GM19438 (cell line): ENCODE measurements at regions not wholly inside any gene's neighbourhood (a gene's known extent, or its start where the extent isn't known, plus 50 kb on each side); places are given as distances from the start of the nearest gene placed in this dataset.
"Not testable (repeated sequence)": the region's sequence is repeated elsewhere in the genome, so short reads cannot be mapped to it uniquely, and the experiment has no call there.

ENCODE experiments used
- ATAC-seq: cut with Tn5 transposase; IDR thresholded peaks from one replicate; pipeline ENCODE4 v1.9.1; 2021; ENCODE audit warnings: low read depth; ENCODE audit not compliant: unreplicated experiment

DNA sequence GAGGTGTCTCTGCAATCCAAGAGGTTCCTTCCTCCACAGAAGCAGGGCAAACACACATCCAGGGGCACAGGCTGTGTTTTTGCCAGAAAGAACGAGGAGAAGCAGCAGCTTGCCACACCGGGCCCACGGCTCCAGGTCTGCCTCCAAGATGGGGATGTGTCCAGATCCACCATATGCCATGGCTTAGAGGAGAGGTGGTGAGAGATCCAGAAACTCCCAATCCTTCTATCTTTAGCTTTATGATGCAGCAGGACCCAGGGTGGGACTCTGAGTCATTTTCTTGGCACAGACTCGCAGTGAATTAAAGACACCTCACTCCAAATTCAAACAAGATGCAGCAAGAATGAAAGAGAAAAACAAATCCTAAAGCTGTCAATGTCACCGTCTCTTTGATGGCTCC is 481.4 kb upstream of the TMEM132C start:
- ATAC-seq, result no peak

DNA sequence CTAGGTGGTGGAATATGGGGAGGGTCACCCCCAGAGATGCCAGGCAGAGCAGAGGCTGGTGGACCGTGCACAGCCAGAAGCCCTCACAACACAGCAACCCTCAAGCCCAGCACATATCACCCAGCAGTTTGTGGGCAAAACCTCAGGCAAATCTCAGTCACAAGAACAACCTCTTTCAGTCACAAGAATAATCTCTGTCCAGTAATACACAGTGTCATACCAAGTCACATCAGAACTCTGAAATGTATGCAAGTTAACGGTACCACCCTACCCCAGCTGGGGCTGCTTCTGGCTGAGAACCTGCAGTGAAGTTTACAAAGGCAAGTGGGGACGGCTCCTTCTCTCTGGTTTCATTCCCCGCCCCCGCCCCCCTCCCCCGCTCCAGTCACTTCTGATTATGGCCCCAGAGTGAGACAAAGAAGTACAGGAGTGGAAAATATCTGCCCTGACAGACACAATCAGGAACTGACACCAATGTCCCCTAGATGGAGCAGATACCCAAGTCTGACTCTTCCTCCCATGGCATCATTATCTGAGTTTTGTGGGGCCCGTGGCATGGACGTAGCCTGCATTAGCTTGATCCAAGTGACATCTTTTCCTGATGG is 480.9 kb upstream of the TMEM132C start:
- no peak for ATAC-seq

DNA sequence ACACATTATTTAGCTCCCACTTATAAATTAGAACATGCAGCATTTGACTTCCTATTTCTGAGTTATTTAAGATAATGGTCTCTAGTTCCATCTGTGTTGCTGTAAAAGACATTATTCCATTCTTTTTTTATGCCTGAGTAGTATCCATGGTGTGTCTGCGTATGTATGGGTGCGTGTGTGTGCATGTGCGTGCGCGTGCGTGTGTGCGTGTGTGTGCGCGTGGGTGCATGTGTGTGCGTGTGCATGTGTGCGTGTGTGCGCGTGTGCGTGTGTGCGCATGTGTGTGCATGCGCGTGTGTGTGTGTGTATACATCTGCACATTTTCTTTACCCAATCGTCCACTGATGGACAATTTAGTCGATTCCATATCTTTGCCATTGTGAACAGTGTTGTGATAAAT is 479.4 kb upstream of the TMEM132C start:
- ATAC-seq, result no peak

- ATAC-seq, result no peak
These were observed 476.6 kb upstream of the TMEM132C start for GRCh38 chr12:127790376-127790775.

GRCh38 chr12:127791217-127791616 is 475.8 kb upstream of the TMEM132C start:
- no peak for ATAC-seq

DNA sequence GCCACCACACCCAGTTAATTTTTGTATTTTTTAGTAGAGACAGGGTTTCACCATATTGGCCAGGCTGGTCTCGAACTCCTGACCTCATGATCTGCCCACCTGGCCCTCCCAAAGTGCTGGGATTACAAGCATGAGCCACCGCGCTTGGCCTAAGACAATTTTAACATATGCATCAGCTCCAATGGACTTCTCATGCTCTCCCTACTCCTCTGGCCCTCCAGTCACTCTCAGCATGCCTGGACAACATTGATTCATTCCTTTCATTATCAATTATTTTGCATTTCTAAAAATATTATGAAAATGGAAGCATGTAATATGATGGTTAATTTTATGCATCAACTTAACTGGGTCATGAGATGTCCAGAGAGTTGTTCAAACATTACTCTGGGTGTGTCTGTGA is 469.1 kb upstream of the TMEM132C start:
- no peak for ATAC-seq

DNA sequence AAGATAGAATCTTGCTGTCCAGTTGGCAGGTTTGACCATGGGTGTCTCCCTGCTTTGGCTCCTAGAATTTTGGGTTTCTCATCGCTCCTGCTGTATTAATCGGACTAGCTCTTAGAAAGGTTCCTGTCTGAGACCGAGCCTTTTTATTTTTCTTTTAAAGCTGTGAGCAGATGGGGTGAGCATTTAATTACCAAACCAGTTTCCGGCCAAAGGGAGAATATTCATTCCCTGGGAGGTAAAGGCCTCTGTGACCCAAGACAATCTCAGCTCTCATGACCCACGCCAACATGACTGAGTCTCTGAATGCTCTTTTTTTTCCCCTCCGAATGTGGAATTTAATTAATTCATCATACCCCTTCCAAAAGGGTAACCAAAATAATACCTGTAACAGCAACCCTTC is 464.7 kb upstream of the TMEM132C start:
- no peak for ATAC-seq

DNA sequence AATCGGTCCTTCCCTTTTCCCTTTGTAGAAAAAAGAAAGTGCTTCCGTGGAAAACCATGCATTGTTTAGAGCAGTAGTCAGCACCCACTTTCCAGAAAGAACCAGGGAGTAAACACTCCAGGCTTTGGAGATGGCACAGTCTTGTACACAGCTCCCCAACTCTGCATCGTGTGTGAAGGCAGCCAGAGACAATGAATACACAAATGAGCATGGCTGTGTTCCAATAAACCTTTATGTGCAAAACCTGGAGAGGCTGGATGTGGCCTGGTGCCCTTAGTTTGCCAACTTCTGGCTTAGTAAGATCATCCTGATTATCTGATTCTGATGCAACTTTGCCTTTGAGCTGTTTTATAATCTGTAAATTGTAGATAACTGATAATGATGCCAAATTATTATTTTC is 463.4 kb upstream of the TMEM132C start:
- no peak for ATAC-seq

GRCh38 chr12:127809275-127809674 is 457.7 kb upstream of the TMEM132C start:
- ATAC-seq, result no peak

DNA sequence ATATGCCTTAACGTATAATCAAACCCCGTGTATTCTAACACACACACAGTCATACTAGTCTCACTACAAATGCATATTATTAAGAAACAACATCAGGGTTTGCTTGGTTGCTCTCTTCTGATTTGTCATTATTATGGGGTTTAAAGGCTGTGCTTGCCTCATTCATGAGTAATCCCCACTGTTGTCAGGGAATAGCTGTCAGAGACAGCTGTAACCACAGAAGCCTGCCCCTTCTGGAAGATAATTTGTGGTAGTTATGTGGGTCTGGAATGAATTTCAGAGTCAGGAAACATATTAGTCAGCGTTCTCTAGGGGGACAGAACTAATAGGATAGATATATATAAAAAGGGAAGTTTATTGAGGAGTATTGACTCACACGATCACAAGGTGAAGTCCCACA is 456.9 kb upstream of the TMEM132C start:
- no peak for ATAC-seq

- not testable (repeated sequence) for ATAC-seq
These were observed 456.5 kb upstream of the TMEM132C start for GRCh38 chr12:127810459-127810858.

DNA sequence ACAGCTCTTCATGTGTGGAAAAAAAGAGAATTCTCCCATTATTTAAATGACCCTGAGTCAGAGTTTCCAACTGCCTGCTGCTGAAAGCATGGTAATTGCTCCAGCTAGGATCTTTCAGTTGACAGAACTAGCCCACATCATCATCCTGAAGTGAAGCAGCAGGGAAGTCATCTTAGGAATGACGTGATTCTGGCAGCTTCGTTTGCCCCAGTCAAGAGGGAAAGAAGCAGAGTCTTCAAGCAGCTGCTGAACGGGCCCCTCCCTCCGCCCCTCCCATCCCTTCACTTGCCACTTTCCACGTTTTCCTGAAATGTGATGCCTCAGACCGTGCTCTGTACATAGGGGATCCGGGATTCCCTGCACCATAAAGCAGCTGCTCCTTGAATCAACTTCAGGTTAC is 455.0 kb upstream of the TMEM132C start:
- ATAC-seq, result no peak

DNA sequence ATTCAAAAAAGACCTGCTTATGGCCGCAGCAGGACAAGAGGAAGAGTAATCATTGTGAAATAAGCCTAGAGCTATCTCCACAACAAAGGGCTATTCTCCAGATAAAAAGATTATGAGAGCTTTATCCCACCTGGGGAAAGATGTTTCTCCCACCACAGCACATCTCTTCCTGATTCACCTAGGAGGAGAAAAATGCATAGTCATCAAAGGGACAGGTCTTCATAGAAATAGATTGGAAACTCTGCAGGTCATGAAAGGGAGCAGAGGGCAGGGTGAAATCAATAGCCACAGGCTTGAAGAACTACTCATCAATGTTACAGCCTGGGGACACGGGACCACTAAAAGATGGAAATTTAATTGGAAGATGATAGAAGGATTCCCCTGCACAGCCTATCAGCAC is 453.8 kb upstream of the TMEM132C start:
- no peak for ATAC-seq

DNA sequence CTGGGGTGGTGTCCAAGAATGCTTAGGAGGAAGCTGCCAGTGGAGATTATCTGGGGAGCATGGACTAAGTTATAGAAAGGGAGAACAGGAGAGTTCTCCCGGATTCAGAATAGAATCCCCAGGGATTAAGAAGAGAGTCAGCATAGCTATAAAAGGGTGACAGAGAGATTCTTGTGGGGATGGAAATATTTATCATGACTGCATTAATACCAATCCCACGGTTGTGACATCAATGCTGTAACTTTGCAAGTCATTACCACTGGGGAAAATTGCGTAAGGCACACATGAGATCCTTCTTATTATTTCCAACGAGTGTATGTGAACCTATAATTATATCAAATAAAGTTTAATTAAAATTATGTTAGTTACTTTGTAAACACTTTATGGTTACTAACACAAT is 447.9 kb upstream of the TMEM132C start:
- ATAC-seq, result no peak

DNA sequence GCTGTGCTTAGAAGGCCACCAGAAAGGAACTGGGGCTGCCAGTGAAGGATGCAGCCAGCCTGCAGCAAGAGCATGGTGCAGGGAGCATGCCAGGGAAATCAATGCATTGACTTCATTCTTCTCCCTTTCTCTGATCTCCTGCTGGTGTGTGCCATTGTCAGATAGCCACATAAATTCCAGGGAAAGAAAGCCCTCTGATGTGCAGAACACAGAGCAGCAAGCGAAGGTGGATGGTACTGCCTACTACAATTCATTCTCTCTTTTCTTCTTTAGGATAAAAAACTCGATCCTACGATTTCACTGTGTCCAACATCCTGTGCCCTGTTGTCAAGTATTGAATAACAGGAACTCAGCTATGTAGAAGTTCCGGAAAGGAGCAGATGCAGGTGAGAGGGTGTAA is 446.7 kb upstream of the TMEM132C start:
- no peak for ATAC-seq

DNA sequence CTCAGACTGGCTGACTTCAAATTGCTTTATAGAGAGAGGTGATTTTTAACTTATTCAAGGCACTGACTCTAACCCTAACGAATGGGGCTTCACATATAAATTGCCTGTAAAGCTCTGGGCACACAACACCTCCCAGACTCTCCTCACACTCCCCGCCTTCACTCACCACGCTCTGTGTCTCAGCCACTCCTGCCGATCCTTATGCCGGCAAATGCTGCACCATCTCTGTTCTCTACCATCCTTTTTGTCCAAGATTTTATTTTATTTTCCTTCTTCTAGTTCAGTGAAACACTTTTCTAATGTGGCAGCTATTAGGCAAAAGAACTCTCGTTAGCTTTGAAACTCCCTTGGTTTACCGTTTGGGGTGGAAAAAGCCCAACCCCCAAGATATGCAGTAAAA is 446.1 kb upstream of the TMEM132C start:
- no peak for ATAC-seq

- no peak for ATAC-seq
These were observed 444.1 kb upstream of the TMEM132C start for GRCh38 chr12:127822809-127823411.

DNA sequence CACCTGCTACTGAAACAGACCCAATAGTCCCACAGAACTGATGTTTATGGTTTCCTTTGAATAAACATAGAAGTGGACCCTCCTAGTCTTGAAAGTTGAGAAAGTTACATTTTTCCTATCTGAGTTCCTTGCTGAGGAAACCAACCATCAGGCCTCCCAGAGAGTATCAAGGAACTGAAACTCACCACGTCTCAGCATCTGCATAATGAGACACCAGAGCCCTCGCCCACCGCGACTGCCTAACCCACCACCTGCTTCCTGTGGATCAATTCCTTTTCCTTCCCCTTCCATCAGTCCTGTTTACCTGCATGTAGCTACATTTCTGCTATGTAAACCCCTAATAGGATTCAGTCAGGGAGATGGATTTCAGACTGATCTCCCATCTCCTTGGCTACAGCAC is 443.2 kb upstream of the TMEM132C start:
- ATAC-seq, result no peak

GRCh38 chr12:127829281-127830064 is 437.5 kb upstream of the TMEM132C start:
- ATAC-seq, result no peak

DNA sequence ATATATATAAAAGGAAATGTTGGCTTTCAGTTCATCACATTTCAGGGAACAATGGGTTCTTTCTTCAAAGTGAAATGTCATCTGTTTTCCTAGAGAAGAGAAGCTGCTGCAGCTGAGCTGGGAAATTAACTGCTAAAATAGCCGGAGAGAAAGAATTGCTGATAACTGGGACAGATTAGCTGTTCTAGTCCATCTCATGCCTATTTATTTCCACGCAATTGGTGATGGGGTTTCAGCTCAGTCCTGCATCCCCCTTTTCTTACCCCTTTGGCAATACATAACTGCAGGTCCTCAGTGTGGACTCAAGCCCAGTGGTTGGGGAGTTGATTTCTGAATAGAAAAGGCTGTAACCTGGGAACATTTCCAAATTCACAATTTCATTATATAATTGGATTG is 436.9 kb upstream of the TMEM132C start:
- no peak for ATAC-seq

DNA sequence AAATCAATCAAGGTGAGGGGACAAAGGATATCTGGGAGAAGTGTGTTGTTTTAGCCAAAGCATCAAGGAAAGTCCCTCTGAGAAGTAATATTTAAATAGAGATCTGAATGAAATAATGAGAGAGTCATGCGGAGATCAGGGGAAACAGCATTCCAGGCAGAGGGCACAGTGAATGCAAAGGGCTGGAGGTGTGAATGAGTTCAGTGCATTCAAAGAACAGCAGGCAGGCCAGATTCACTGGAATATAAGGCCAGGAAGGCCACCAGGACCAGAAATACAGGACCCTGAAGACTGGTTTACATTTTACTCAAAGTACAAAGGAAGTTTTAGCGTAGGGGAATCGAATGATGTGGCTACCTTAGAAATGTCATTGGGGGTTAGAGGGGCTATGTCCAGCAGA is 436.2 kb upstream of the TMEM132C start:
- ATAC-seq, result no peak

GRCh38 chr12:127832172-127832571 is 434.8 kb upstream of the TMEM132C start:
- ATAC-seq, result no peak
